Smooth muscle cell (in vitro differentiated cells): ENCODE measurements at regions not wholly inside any gene's neighbourhood (a gene's known extent, or its start where the extent isn't known, plus 50 kb on each side); places are given as distances from the start of the nearest gene placed in this dataset.

Experiments used
- DNase-seq: peaks from one replicate; lab custom pipeline; 2025; ENCODE audit not compliant: unreplicated experiment; lab: John Stamatoyannopoulos, UW
- H2AFZ ChIP-seq: fragments of 200-600 bp; sonication (generic); 2 replicates; pipeline ENCODE4 v1.6.0; 2016; ENCODE audit warnings: antibody characterized with exemption, low read depth, mild to moderate bottlenecking
- H3F3A ChIP-seq: fragments of 200-600 bp; sonication (generic); 2 replicates; pipeline ENCODE4 v1.6.0; 2017; ENCODE audit warnings: antibody characterized with exemption, low read depth
- H3K27ac ChIP-seq: fragments of 200-600 bp; sonication (generic); 2 replicates; pipeline ENCODE4 v1.5.1; 2016; ENCODE audit warnings: low read depth, mild to moderate bottlenecking
- H3K27me3 ChIP-seq: fragments of 200-600 bp; sonication (generic); 2 replicates; pipeline ENCODE4 v1.6.1; 2016; ENCODE audit warnings: low read depth, mild to moderate bottlenecking
- H3K36me3 ChIP-seq: fragments of 200-600 bp; sonication (generic); 2 replicates; pipeline ENCODE4 v1.5.1; 2016; ENCODE audit warnings: low read depth
- H3K4me1 ChIP-seq: fragments of 200-600 bp; sonication (generic); 2 replicates; pipeline ENCODE4 v1.5.1; 2016; ENCODE audit warnings: low read depth
- H3K4me2 ChIP-seq: fragments of 200-600 bp; sonication (generic); 2 replicates; pipeline ENCODE4 v1.6.0; 2016; ENCODE audit warnings: mild to moderate bottlenecking
- H3K4me3 ChIP-seq: fragments of 200-600 bp; sonication (generic); 2 replicates; pipeline ENCODE4 v1.5.1; 2016; ENCODE audit warnings: mild to moderate bottlenecking
- H3K79me2 ChIP-seq: fragments of 200-600 bp; sonication (generic); 2 replicates; pipeline ENCODE4 v1.6.0; 2016; ENCODE audit warnings: low read depth, mild to moderate bottlenecking
- H3K9ac ChIP-seq: fragments of 200-600 bp; sonication (generic); 2 replicates; pipeline ENCODE4 v1.6.0; 2016; ENCODE audit warnings: low read depth
- H3K9me3 ChIP-seq: fragments of 200-600 bp; sonication (generic); replicated peaks from 2 replicates; pipeline ENCODE4 v1.5.1; 2016; ENCODE audit warnings: low read depth
- H4K20me1 ChIP-seq: fragments of 200-600 bp; sonication (generic); 2 replicates; pipeline ENCODE4 v1.6.0; 2016; ENCODE audit warnings: low read depth
- WGBS: methylation state at CpG from one replicate; pipeline ENCODE4 v1.1.7; 2016; ENCODE audit warnings: low lambda C conversion rate; 5-methylcytosine and 5-hydroxymethylcytosine counted together
- TF ChIP-seq, protein P1 (sequence below): fragments of 200-600 bp; sonication (generic); IDR thresholded peaks from 2 replicates; pipeline ENCODE4 v1.5.1; 2017; ENCODE audit warnings: borderline replicate concordance, mild to moderate bottlenecking, antibody characterized with exemption; ENCODE audit not compliant: insufficient read depth, poor library complexity, severe bottlenecking

DNA sequence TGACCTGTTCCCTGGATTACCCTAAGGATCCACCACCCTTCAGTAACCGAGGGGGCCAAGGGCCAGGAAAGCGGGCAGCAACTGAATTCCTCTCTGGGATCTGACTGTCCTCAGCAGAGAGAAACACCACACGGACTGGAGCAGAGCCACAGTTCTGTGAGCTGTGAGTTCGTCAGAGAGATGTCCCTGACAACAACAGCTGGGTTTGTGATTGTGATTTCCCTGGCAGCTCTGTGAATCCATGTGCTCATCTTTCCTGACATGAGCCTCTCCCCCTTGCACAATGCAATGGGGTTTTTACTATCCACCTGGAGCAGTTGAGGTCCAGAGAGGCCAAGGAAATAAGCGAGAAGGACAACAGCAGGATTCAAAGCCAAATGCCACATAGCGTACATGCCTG, 69.4 kb upstream of the AMPD3 start:
- H2AFZ ChIP-seq, result no peak overlapping the region
- TF ChIP-seq, protein P1, sequence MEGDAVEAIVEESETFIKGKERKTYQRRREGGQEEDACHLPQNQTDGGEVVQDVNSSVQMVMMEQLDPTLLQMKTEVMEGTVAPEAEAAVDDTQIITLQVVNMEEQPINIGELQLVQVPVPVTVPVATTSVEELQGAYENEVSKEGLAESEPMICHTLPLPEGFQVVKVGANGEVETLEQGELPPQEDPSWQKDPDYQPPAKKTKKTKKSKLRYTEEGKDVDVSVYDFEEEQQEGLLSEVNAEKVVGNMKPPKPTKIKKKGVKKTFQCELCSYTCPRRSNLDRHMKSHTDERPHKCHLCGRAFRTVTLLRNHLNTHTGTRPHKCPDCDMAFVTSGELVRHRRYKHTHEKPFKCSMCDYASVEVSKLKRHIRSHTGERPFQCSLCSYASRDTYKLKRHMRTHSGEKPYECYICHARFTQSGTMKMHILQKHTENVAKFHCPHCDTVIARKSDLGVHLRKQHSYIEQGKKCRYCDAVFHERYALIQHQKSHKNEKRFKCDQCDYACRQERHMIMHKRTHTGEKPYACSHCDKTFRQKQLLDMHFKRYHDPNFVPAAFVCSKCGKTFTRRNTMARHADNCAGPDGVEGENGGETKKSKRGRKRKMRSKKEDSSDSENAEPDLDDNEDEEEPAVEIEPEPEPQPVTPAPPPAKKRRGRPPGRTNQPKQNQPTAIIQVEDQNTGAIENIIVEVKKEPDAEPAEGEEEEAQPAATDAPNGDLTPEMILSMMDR, result no peak
- H3K4me2 ChIP-seq, result no peak overlapping the region
- H4K20me1 ChIP-seq, result no peaks in the 10 kb centered on the region
- H3K9me3 ChIP-seq, result no peaks in the 10 kb centered on the region
- H3F3A ChIP-seq, result no peaks in the 10 kb centered on the region
- no peak overlapping the region for H3K4me3 ChIP-seq
- whole genome bisulfite sequencing, result 91% methylated on average over 6 of the region's 6 CpGs
- H3K27ac ChIP-seq, result no peak overlapping the region
- H3K9ac ChIP-seq, result no peak overlapping the region
- no peaks in the 10 kb centered on the region for H3K79me2 ChIP-seq
- H3K4me1 ChIP-seq, result no peaks in the 10 kb centered on the region
- H3K36me3 ChIP-seq, result no peaks in the 10 kb centered on the region
- no peaks in the 10 kb centered on the region for H3K27me3 ChIP-seq
- no peak for DNase-seq

DNA sequence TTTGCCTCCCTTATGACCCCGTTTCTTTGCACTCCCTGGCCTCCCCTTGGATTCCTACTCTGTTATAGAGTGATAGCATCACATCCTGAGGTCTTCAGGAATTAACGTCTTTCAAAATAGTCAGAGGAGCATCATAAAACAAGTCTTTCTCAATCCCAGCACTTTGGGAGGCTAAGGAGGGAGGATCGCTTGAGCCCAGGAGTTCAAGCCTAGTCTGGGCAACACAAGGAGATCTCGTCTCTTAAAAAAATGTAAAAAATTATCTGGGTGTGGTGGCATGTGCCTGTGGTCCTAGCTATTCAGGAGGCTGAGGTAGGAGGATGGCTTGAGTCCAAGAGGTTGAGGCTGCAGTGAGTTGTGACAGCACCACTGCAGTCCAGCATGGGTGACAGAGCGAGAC, 68.7 kb upstream of the AMPD3 start:
- Histone ChIP-seq H3K9ac (no peak overlapping the region), H3K27me3 (no peaks in the 10 kb centered on the region), H4K20me1 (no peaks in the 10 kb centered on the region), H3K79me2 (no peaks in the 10 kb centered on the region), H3K9me3 (no peaks in the 10 kb centered on the region), H3K27ac (no peak overlapping the region), H3F3A (no peaks in the 10 kb centered on the region), H3K4me3 (no peak overlapping the region), H2AFZ (no peak overlapping the region), H3K4me2 (no peak overlapping the region), H3K4me1 (no peaks in the 10 kb centered on the region), H3K36me3 (no peaks in the 10 kb centered on the region)
- TF ChIP-seq, protein P1, result no peak
- no peak for DNase-seq
- WGBS, result 64% methylated on average over 5 of the region's 5 CpGs

DNA sequence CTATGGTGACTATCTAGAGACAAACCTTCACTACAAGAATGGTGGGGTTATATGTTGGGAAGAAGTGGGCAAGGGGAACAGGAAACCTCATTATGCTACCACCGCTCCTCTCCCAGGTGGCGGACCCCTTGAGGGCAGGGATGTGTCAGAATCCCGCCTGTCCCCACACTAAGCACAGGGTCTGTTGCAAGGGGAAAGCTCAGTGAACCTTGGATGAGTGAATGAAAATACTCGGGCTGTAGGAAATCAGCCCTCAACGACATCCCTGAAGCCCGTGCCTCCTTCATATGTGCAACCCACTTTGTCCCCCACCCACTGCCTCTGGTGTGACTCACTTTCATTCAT, 68.2 kb upstream of the AMPD3 start:
- no peak for DNase-seq
- TF ChIP-seq, protein P1, result no peak
- no peak overlapping the region for H3K4me2 ChIP-seq

DNA sequence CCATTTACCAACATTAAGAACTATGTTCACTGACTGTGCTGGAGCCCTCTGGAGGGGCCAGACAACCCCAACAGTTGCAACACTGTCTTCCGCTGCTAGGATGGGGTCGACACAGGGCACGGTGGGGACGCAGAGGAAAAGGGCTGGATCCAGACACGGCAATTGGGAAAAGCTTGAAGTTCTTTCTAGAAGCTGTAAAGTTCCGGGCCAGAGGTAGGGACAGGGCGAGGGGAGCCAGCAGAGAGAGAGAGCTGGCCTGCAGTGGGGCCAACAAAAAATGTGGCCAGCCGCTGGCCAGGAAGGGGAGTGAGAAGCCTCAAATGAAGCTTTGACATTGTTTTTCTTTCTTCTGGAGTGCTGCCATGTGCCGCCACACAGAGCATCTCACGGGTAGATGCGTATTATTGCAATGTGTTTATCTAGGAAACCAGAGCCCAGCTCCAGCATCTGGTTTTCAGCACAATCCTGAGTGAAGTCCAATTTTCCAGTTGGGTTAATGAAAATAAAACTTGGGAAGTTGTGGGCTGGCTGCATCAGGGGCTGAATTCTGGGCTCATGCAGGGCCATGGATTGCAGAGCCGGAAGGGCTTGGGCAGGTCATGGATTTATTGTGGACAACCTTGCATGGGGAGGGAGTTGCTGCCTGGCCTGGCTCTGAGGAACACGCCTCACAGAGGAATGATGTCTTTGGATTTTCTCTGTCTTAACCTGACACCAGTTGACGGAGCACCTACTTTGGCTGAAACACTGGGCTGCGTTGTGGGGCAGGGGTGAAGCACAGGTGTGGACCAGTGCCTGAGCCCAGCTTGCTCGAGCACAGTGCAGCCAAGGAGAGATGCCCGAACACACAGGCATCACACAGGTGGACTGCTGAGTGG, 67.6 kb upstream of the AMPD3 start:
- Histone ChIP-seq H3K4me2 (no peak overlapping the region), H4K20me1 (no peaks in the 10 kb centered on the region), H3K4me1 (no peaks in the 10 kb centered on the region), H3K79me2 (no peaks in the 10 kb centered on the region), H2AFZ (no peak overlapping the region), H3K9me3 (no peaks in the 10 kb centered on the region), H3K9ac (no peak overlapping the region), H3K36me3 (no peaks in the 10 kb centered on the region), H3K27ac (no peak overlapping the region), H3F3A (no peaks in the 10 kb centered on the region), H3K4me3 (no peak overlapping the region), H3K27me3 (no peaks in the 10 kb centered on the region)
- TF ChIP-seq, protein P1, result no peak
- 76% methylated on average over 17 of the region's 17 CpGs for WGBS
- DNase-seq, result no peak

More for the DNA sequence above, 68.2 kb upstream of the AMPD3 start:
- Histone ChIP-seq H3K4me3 (no peak overlapping the region), H3K27ac (no peak overlapping the region), H2AFZ (no peak overlapping the region), H3K27me3 (no peaks in the 10 kb centered on the region), H3K9ac (no peak overlapping the region), H3F3A (no peaks in the 10 kb centered on the region), H3K79me2 (no peaks in the 10 kb centered on the region), H4K20me1 (no peaks in the 10 kb centered on the region), H3K9me3 (no peaks in the 10 kb centered on the region), H3K36me3 (no peaks in the 10 kb centered on the region), H3K4me1 (no peaks in the 10 kb centered on the region)
- WGBS, result 78% methylated on average over 6 of the region's 6 CpGs
